HepG2 (cell line): ENCODE measurements at regions not wholly inside any gene's neighbourhood (a gene's known extent, or its start where the extent isn't known, plus 50 kb on each side); places are given as distances from the start of the nearest gene placed in this dataset.

Experiments
- CENPBD1 ChIP-seq: sonication (generic); formaldehyde crosslinking; IDR thresholded peaks from 2 replicates; pipeline ENCODE4 v1.8.0; 2022; ENCODE audit warnings: missing genetic modification reagents, low read depth, mild to moderate bottlenecking, borderline replicate concordance
- SNAPC4 ChIP-seq: sonication (generic); formaldehyde crosslinking; IDR thresholded peaks from 2 replicates; pipeline ENCODE4 v1.4.0; 2020; ENCODE audit warnings: mild to moderate bottlenecking, missing genetic modification reagents
- SUZ12 ChIP-seq: fragments of 150-350 bp; IDR thresholded peaks from 2 replicates; pipeline ENCODE4 v1.6.1; 2014; ENCODE audit warnings: low read depth, low read length
- TBP ChIP-seq: sonication (generic); formaldehyde crosslinking; IDR thresholded peaks from 2 replicates; pipeline ENCODE4 v1.5.0; 2020; ENCODE audit warnings: missing genetic modification reagents
- U2AF2 ChIP-seq: fragments of 200-400 bp; formaldehyde crosslinking; IDR thresholded peaks from 2 replicates; pipeline ENCODE4 v1.6.1; 2017; ENCODE audit warnings: low read depth, mild to moderate bottlenecking, low read length
- ZFP37 ChIP-seq: sonication (generic); formaldehyde crosslinking; IDR thresholded peaks from 2 replicates; pipeline ENCODE4 v1.4.0; 2020; ENCODE audit warnings: missing genetic modification reagents, borderline replicate concordance
- TF ChIP-seq, protein P1 (sequence below): sonication (generic); formaldehyde crosslinking; IDR thresholded peaks from 2 replicates; pipeline ENCODE4 v1.4.0; 2020; ENCODE audit warnings: missing genetic modification reagents, borderline replicate concordance
- TF ChIP-seq, protein P2 (sequence below): IDR thresholded peaks from 2 replicates; pipeline ENCODE4 v1.6.1; 2016; ENCODE audit warnings: low read depth, borderline replicate concordance
- TF ChIP-seq, protein P3 (sequence below): sonication (generic); formaldehyde crosslinking; IDR thresholded peaks from 2 replicates; pipeline ENCODE4 v1.8.1; 2023; ENCODE audit warnings: mild to moderate bottlenecking, missing genetic modification reagents

DNA sequence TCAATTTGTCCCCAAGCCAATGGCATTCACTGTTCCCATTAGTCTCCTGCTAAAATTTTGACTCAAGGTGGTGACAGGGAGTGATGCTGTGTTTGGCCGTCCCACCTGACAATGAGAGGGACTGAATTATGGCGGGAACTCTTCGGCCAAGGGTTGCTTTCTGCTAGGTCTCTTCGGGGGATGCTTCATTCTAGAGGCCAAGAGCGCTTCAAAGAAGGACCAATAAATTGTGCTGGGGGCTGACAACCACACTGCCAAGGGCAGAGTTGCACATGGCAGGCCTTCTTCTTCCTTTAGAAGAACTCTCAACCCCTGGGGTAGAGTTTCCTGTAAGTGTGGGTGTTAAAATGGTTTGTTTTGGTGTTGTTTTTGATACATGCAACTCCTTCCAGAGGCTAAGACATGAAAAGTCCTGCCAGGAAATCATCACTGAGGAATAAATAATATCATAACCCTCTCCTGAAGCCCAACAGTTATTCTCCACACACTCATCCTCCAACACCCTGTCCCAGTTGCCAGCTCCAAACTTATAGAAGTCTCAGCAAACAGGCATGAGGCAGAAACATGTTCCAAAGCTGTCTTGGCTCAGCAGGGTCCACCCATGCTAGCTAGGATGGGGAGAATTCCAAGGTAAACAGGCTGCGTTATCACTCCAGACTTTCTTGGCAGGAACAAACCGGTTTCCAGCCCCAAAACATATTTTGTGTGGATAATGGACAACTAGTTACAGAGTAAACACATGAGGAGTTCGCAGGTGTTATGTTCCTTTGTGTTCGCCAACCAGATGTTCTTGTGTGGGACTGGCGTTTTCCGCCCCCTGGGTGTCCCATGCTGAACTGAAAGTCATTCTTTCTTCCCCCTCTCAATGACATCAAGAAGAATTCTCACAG is 396.7 kb upstream of the RGMA start (continued):
- TF ChIP-seq, protein P1, sequence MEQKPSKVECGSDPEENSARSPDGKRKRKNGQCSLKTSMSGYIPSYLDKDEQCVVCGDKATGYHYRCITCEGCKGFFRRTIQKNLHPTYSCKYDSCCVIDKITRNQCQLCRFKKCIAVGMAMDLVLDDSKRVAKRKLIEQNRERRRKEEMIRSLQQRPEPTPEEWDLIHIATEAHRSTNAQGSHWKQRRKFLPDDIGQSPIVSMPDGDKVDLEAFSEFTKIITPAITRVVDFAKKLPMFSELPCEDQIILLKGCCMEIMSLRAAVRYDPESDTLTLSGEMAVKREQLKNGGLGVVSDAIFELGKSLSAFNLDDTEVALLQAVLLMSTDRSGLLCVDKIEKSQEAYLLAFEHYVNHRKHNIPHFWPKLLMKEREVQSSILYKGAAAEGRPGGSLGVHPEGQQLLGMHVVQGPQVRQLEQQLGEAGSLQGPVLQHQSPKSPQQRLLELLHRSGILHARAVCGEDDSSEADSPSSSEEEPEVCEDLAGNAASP (CRISPR knock-in tag) = no peak
- TF ChIP-seq CENPBD1 = no peak
- TF ChIP-seq SNAPC4 = no peak
- TF ChIP-seq, protein P2, sequence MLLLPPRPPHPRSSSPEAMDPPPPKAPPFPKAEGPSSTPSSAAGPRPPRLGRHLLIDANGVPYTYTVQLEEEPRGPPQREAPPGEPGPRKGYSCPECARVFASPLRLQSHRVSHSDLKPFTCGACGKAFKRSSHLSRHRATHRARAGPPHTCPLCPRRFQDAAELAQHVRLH = no peak
- TF ChIP-seq, protein P3, sequence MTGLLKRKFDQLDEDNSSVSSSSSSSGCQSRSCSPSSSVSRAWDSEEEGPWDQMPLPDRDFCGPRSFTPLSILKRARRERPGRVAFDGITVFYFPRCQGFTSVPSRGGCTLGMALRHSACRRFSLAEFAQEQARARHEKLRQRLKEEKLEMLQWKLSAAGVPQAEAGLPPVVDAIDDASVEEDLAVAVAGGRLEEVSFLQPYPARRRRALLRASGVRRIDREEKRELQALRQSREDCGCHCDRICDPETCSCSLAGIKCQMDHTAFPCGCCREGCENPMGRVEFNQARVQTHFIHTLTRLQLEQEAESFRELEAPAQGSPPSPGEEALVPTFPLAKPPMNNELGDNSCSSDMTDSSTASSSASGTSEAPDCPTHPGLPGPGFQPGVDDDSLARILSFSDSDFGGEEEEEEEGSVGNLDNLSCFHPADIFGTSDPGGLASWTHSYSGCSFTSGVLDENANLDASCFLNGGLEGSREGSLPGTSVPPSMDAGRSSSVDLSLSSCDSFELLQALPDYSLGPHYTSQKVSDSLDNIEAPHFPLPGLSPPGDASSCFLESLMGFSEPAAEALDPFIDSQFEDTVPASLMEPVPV (CRISPR knock-in tag) = no peak
- TF ChIP-seq ZFP37 (CRISPR knock-in tag) = no peak
- no peak for TF ChIP-seq SUZ12
- TF ChIP-seq TBP = no peak
- no peak for TF ChIP-seq U2AF2
